ENCODE measurements at regions not wholly inside any gene's neighbourhood (a gene's known extent, or its start where the extent isn't known, plus 50 kb on each side); places are given as distances from the start of the nearest gene placed in this dataset.

DNA sequence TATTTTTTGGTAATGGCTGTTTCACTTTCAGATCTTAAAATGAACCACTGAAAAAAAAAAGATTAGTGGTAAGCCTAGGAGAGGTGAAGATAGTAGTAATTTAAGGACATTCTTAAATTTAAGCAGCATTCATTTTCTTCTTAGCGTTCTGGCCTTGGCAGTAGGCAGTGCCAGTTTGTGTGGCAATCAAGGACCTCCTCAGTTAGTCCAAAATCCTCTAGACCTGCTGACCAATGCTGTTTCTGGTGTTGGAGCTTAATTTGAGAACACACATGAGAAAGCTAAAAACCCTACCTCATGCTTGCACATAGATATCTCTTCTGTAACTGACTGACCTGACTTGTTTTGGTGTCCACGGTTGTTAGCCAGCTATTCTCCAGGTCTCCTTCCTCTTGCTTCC lies 219.8 kb upstream of the RGS6 start:
- H3K36me3 Mint-ChIP-seq: peaks cover 23% of the 10 kb centered on the region
- no peak overlapping the region for H3K4me3 Mint-ChIP-seq
- H3K27ac Mint-ChIP-seq: no peak overlapping the region

DNA sequence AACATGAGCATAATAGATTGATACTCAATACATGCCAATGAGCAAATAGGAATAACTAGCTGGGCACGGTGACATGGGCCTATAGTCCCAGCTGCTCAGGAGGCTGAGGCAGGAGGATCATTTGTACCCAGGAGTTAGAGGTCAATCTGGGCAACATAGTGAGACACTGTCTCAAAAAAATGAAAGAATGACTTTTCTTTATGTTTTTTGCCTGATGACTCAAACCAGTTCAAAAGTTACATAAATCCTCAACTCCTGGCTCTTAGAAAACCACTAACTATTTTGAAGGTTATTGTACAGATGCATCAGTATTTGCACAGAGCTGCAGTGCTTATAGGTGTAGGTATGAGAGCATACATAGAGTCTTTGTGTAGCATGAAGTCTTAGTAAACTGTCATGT lies 219.2 kb upstream of the RGS6 start:
- Mint-ChIP-seq H3K4me3 (no peak overlapping the region), H3K27ac (no peak overlapping the region), H3K9me3 (no peaks in the 10 kb centered on the region), H3K36me3 (peaks cover 23% of the 10 kb centered on the region), H3K4me1 (peaks cover 16% of the 10 kb centered on the region), H3K27me3 (no peaks in the 10 kb centered on the region)

More for the DNA sequence above, 219.8 kb upstream of the RGS6 start:
- Mint-ChIP-seq H3K27me3 (no peaks in the 10 kb centered on the region), H3K4me1 (peaks cover 16% of the 10 kb centered on the region), H3K9me3 (no peaks in the 10 kb centered on the region)

DNA sequence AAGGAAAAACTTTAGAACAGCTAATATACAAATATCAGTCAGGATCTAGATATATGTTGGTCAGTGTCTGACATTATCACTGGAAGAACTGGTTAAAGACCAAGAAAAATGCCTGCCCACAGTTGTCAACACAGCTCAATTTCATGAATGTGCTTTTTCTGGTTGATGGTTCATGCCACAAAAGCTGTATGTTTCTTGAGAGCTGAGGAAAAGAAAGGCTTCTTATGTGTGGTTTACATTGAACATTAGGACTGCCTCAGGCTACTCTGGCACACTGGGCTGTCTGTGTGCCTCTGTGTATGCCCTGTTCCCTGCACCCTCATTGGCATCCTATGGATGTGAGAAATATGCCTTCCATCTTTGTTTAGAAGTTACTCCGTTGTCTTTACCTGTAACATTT lies 218.8 kb upstream of the RGS6 start:
- Mint-ChIP-seq H3K9me3 (no peaks in the 10 kb centered on the region), H3K27ac (no peak overlapping the region), H3K36me3 (peaks cover 23% of the 10 kb centered on the region), H3K4me3 (no peak overlapping the region), H3K4me1 (peaks cover 16% of the 10 kb centered on the region), H3K27me3 (no peaks in the 10 kb centered on the region)

DNA sequence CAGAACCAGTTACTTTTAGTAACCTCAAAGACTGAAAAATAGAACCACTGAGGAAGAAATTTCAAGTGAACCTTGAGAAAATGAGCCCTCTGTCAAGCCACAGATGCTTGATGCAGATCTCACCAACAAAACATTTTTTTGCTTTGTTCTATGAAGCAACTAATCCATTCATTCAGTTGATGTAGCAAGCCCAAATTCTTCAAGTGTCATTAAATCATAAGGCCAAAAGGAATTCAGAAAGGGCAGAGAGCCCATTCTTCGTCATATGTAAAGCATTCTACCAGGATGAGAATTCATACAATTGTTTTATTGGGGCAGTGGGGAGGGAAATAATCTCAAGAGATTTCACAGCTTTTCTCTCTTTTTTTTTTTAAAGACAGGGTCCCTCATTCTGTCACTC lies 218.0 kb upstream of the RGS6 start:
- Mint-ChIP-seq H3K9me3 (no peaks in the 10 kb centered on the region), H3K36me3 (peaks cover 25% of the 10 kb centered on the region)

DNA sequence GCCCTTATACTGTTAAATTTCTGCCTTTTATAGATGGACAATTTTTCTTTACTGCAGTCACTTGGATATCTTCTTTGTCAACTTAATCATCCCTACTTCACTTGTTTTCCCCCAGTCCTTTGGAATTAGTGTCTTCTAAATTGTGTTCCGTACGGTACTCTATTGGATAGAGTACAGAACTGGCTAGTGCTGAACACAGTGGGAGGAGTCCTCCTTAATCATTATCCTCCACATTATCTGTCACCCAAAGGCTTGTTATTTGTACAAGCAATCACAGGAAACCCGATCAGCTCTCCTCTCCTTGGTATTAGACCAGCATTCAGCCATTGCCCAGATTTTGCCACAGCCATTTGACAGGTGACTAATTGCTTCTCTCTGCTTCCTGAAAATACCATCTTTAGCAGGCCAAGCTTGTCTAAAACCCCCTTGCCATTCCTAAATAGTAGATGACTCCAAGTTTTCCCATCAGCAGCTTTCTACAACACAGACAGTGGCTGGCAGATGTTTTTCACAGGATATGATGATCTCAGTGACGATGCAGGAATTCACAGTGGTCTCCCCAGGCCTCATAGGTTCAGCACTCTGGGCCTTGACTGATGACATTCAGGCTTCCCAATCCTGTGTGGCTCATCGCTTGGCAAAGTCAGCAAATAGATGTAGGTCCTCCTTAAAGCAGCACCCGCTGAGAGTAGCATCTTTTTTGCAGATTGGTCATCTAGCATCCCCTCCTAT lies 216.0 kb upstream of the RGS6 start:
- Mint-ChIP-seq H3K27me3 (no peaks in the 10 kb centered on the region), H3K27ac (no peak overlapping the region), H3K4me1 (peaks cover 11% of the 10 kb centered on the region), H3K4me3 (no peak overlapping the region), H3K36me3 (peaks cover 25% of the 10 kb centered on the region), H3K9me3 (no peaks in the 10 kb centered on the region)

More for the DNA sequence above, 218.0 kb upstream of the RGS6 start:
- Mint-ChIP-seq H3K4me3 (no peak overlapping the region), H3K27ac (no peak overlapping the region), H3K4me1 (peaks cover 16% of the 10 kb centered on the region), H3K27me3 (no peaks in the 10 kb centered on the region)

DNA sequence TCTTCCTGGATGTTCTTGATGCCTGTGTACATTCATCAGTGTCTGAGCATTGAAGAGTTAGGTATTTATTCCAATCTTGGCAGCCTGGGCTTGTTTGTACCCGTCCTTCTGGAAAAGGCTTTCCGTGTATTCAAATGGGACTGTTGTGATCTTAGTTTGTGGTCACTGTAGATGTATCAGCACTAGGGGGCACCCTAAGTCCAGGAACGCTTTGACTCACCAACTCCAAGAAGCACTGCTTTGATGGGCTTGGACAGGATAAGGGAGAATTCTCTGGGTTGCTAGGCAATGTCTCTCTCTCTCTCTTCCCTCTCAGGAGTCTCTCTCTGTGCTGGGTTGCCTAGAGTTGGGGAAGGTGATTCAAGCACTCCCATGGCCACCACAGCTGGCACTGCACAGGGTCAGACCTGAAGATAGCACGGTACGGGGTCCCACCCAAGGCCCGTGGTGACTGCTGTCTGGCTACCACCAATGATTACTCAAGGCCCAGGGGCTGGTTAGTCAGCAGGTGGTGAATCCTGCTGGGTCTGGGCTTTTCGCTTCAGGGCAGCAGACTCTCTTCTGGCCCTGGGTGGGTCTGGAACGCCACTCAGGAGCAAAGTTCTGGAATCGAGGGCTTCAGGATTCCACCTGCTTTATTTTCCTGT lies 211.1 kb upstream of the RGS6 start:
- no peak overlapping the region for H3K27ac Mint-ChIP-seq
- no peaks in the 10 kb centered on the region for H3K9me3 Mint-ChIP-seq
- no peaks in the 10 kb centered on the region for H3K27me3 Mint-ChIP-seq
- no peak overlapping the region for H3K4me3 Mint-ChIP-seq
- no peaks in the 10 kb centered on the region for H3K4me1 Mint-ChIP-seq
- peaks cover 20% of the 10 kb centered on the region for H3K36me3 Mint-ChIP-seq

DNA sequence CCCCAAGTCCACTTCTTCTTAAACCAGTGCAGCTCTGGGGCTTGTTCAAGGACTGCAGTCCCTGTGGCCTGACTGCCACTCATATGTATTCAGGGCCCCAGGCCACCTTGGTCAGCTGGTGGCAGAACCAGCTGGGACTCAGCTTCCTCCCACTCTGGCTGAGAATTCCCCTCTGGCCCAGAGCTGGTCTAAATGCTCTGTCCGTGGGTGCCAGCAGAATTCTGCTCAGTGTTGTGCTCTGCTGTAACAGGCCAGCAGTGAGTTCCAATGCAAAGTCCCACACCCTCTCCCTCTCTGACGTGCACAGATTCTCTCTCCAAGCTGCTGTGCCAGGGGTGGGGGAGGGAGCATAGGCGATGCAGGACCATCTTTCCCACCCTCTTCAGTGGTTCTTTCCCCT lies 210.4 kb upstream of the RGS6 start:
- Mint-ChIP-seq H3K27ac (no peak overlapping the region), H3K9me3 (no peaks in the 10 kb centered on the region), H3K4me3 (no peak overlapping the region), H3K4me1 (no peaks in the 10 kb centered on the region), H3K36me3 (peaks cover 19% of the 10 kb centered on the region), H3K27me3 (no peaks in the 10 kb centered on the region)

DNA sequence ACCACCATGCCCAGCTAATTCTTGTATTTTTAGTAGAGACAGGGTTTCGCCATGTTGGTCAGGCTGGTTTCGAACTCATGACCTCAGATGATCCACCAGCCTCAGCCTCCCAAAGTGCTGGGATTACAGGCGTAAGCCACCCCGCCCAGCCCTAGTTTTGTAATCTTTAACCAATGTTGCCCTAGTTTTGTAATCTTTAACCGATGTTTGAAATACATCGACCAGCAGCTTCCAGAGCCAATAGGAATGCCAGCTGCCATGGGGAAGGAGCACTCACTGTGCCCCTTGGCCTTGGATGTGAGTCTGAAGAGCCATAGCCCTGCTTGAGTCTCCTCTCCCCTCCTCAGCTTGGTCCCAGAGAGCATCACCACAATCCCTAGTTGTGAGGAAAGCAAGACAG lies 209.3 kb upstream of the RGS6 start:
- H3K4me1 Mint-ChIP-seq: no peaks in the 10 kb centered on the region
- no peak overlapping the region for H3K27ac Mint-ChIP-seq

DNA sequence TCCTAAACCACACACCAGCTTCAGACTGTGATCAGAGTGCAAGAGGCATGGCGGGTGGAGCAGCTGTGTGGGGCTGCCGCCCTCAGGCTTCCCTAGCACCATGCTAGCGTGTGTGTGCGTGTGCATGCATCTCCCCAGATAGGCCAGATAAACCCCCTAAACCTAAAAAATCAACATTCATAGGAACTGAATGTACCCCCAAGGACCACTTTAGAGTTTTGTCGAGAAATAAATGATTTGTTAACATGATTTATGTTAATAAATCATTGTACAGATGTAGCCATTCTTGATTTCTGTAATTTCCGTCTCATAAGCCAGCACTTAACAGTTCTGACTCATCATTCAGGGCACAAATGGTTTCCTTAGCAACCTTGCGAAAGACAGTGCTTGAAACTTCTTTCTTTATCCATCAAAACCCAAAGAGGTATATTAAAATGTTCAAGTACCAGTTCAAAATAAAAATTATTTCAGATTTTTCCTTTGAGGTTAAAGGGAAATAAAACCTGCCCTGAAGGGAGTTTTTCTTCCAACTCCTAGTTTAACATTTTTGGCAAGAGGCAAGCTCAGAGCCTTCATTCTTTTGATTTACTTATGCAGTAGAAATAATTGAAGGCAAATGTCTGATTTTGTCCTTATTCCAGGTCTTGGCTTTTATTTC lies 206.2 kb upstream of the RGS6 start:
- H3K4me3 Mint-ChIP-seq: no peak overlapping the region
- no peak overlapping the region for H3K27ac Mint-ChIP-seq
- H3K9me3 Mint-ChIP-seq: no peaks in the 10 kb centered on the region
- no peaks in the 10 kb centered on the region for H3K27me3 Mint-ChIP-seq
- H3K36me3 Mint-ChIP-seq: peaks cover 13% of the 10 kb centered on the region
- no peaks in the 10 kb centered on the region for H3K4me1 Mint-ChIP-seq

More for the DNA sequence above, 209.3 kb upstream of the RGS6 start:
- Mint-ChIP-seq H3K36me3 (peaks cover 19% of the 10 kb centered on the region), H3K27me3 (no peaks in the 10 kb centered on the region), H3K9me3 (no peaks in the 10 kb centered on the region), H3K4me3 (no peak overlapping the region)

DNA sequence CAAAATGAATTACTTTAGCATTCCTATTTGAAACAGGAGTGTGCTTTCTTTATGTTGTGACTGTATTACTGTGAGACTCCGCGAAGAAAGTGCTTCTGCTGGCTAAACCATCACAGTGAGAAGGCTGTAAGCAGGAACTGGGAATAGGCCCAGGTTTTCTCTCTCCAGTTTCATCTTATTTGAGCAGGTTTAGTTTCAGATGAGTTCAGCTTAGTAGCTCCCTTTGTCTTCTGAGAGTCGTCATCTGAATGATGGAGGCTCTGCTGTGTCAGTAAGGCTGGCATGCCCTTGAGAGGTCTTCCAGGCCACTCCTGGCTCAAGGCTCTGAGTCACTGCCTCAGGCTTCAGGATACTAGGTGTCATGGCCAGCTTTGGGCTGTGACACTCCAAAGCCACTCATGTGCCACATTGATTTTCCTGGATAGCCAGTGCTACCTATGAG lies 205.6 kb upstream of the RGS6 start:
- no peaks in the 10 kb centered on the region for H3K9me3 Mint-ChIP-seq
- peaks cover 15% of the 10 kb centered on the region for H3K36me3 Mint-ChIP-seq
- H3K27ac Mint-ChIP-seq: no peak overlapping the region
- H3K4me1 Mint-ChIP-seq: no peaks in the 10 kb centered on the region
- H3K4me3 Mint-ChIP-seq: no peak overlapping the region
- H3K27me3 Mint-ChIP-seq: no peaks in the 10 kb centered on the region

DNA sequence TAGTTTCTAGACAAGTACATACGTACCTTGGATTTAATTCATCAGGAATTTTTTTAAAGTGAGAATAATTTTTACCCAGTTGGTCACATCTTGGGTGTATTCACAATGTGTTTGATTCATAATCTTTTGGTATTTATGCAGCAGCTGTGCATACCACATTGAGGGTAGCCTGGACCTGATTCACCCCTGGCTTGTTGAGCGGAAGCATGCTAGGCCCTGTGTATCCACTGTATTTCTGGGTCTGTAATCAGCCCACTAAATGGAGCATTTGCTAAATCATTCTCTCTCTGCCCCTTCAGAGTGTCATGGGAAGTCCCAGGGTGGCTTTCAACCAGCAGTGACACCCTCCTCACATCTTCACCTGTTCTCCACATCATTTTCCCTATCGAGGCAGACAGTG lies 203.8 kb upstream of the RGS6 start:
- Mint-ChIP-seq H3K27ac (no peak overlapping the region), H3K36me3 (peaks cover 14% of the 10 kb centered on the region), H3K4me1 (no peaks in the 10 kb centered on the region), H3K27me3 (no peaks in the 10 kb centered on the region), H3K4me3 (no peak overlapping the region), H3K9me3 (no peaks in the 10 kb centered on the region)

DNA sequence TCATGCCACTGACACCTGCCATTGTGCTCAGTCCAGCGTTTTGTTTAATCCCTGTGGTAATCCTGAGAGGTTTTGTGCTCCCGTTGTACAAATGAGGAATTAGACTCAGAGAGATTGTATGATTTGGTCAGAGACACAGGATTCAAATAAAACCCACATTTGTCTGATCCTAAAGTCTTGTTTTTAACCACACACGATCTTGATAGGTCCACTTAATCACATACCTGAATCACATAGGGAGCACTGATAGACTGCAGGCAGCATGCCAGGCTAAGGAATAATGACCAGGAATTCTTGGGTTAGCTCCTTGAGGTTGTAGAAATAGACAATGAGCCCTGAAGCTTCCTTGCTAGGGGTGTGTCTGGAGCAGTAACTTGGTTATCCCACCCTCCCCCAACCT lies 202.6 kb upstream of the RGS6 start:
- Mint-ChIP-seq H3K27ac (no peak overlapping the region), H3K4me1 (no peaks in the 10 kb centered on the region), H3K27me3 (no peaks in the 10 kb centered on the region), H3K36me3 (peaks cover 14% of the 10 kb centered on the region), H3K9me3 (no peaks in the 10 kb centered on the region), H3K4me3 (no peak overlapping the region)

DNA sequence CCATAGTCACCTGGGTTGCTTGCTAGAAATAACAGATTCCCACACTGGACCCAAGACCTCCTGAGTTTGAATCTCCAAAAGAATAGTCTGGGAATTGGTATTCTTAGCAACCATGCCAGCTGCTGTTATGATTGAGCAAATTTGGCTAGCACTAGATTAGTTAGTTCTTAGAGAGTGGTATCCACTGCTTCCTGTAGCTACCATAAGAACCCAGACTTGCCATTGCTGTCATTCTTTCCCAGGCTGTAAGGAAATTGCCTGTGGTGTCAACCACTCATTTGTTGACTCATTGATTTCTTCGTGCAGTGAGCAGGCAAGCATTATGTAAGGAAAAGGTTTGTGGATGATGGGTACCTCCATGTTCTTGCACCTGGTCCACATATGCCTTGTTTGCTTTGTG lies 201.8 kb upstream of the RGS6 start:
- Mint-ChIP-seq H3K4me3 (no peak overlapping the region), H3K4me1 (no peaks in the 10 kb centered on the region), H3K36me3 (peaks cover 8% of the 10 kb centered on the region), H3K9me3 (no peaks in the 10 kb centered on the region), H3K27me3 (no peaks in the 10 kb centered on the region), H3K27ac (no peak overlapping the region)

DNA sequence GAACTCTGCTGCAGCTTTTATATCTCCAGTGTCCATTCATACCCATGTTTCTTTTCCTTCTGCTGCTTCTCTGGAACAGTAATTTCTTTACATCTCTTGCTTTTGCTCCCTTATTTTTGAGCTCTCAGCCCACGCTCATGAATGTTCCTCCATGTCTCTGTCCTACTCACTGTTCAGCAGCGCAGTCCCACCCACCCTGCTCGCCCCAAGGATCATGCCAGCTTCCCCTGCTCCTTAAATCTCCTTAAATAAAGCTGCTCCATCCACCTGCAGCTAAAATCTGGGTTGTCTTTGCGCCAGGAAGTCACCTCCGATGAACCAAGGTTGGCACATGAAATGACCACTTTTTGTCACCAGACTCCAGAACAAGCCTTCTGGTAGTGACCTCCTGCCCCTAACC lies 201.1 kb upstream of the RGS6 start:
- Mint-ChIP-seq H3K36me3 (peaks cover 7% of the 10 kb centered on the region), H3K9me3 (no peaks in the 10 kb centered on the region), H3K4me1 (no peaks in the 10 kb centered on the region), H3K27ac (no peak overlapping the region), H3K4me3 (no peak overlapping the region), H3K27me3 (no peaks in the 10 kb centered on the region)

DNA sequence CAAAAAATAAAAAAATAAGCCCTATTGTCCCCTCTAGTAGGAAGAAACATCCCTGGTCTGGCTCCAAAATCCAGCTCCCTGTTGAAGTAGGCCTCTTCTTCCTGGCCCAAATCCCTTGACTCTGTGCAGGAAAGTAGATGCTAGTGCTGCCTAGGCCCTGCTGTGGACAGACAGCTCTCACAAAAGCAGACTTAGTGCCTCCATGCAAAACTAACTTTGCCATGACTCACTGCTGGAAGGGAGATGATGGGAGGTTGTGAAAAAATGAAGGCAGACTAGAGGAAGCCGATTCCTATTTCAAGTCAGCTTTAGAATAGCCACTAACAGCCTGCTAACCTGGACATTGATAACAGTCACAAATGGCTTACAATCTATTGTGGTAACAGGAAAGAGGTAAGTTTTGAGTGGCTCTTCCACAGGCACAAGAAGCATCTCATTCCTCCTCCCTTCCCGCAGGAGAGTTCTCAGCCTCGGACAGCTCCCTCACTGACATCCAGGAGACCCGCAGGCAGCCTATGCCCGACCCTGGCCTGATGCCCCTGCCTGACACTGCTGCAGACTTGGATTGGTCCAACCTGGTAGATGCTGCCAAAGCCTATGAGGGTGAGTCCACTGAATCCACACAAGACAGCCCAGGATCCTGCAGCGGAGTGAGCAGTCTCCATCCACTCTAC lies 198.9 kb upstream of the RGS6 start:
- Mint-ChIP-seq H3K4me3 (no peak overlapping the region), H3K27ac (no peak overlapping the region), H3K4me1 (no peaks in the 10 kb centered on the region), H3K9me3 (no peaks in the 10 kb centered on the region), H3K27me3 (no peaks in the 10 kb centered on the region), H3K36me3 (peaks cover 7% of the 10 kb centered on the region)

DNA sequence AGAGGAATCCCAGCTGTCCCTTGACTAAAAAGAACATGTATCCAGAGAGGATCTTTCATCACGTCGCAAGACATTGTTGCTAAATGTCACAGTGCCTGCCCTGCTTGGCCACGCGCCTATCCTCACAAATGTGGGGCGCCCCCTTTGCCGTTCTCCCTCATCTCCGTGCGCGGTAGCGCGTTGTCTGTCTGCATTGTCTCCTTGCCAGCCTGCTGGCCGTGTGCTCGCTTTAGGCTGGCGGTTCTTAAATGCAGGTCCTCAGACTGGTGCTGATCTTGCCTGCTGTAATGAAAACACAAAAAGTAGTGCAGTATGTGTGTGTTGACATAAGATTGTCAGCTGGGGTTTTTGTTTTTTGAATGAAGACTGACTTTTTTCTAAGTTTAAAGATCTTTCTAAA lies 198.2 kb upstream of the RGS6 start:
- Mint-ChIP-seq H3K27ac (no peak overlapping the region), H3K27me3 (no peaks in the 10 kb centered on the region), H3K4me1 (no peaks in the 10 kb centered on the region), H3K4me3 (no peak overlapping the region), H3K36me3 (peaks cover 7% of the 10 kb centered on the region), H3K9me3 (no peaks in the 10 kb centered on the region)

All from activated naive CD4-positive, alpha-beta T cell treated with anti-CD3 and anti-CD28 coated beads, Interleukin-2, amount 50 U/mL, for 24 hours (primary cell).